OCI-LY1 (cell line): ENCODE measurements at regions not wholly inside any gene's neighbourhood (a gene's known extent, or its start where the extent isn't known, plus 50 kb on each side); places are given as distances from the start of the nearest gene placed in this dataset.

Experiments used
- H2AFZ ChIP-seq: fragments of 200-600 bp; sonication (generic), shearing (Covaris generic); 2 replicates; pipeline ENCODE4 v1.6.0; 2014; ENCODE audit warnings: antibody characterized with exemption, mild to moderate bottlenecking, low read length
- H3F3A ChIP-seq: fragments of 200-600 bp; sonication (generic), shearing (Covaris generic); 2 replicates; pipeline ENCODE4 v1.6.0; 2014; ENCODE audit warnings: mild to moderate bottlenecking, antibody characterized with exemption, low read length, moderate library complexity; ENCODE audit not compliant: insufficient read depth
- H3K27ac ChIP-seq: fragments of 200-600 bp; sonication (generic); 2 replicates; pipeline ENCODE4 v1.5.1; 2014; ENCODE audit warnings: low read length, mixed run types, mild to moderate bottlenecking, low read depth; ENCODE audit not compliant: poor library complexity, severe bottlenecking
- H3K27me3 ChIP-seq: fragments of 200-600 bp; sonication (generic); 2 replicates; pipeline ENCODE4 v1.6.0; 2014; ENCODE audit warnings: antibody characterized with exemption, mild to moderate bottlenecking, low read length, moderate library complexity; ENCODE audit not compliant: insufficient read depth
- H3K36me3 ChIP-seq: fragments of 200-600 bp; sonication (generic); 2 replicates; pipeline ENCODE4 v1.6.1; 2014; ENCODE audit warnings: mild to moderate bottlenecking, antibody characterized with exemption, low read length, moderate library complexity, mixed read lengths; ENCODE audit not compliant: insufficient read depth
- H3K4me1 ChIP-seq: fragments of 200-600 bp; sonication (generic); 2 replicates; pipeline ENCODE4 v1.5.1; 2014; ENCODE audit warnings: mild to moderate bottlenecking, low read length, moderate library complexity; ENCODE audit not compliant: insufficient read depth, severe bottlenecking
- H3K4me2 ChIP-seq: fragments of 200-600 bp; sonication (generic), shearing (Covaris generic); 2 replicates; pipeline ENCODE4 v1.6.1; 2014; ENCODE audit warnings: low read length
- H3K4me3 ChIP-seq: fragments of 200-600 bp; sonication (generic); 2 replicates; pipeline ENCODE4 v1.5.1; 2014; ENCODE audit warnings: low read length, low read depth, mild to moderate bottlenecking, mixed read lengths; ENCODE audit not compliant: poor library complexity, severe bottlenecking
- H3K79me2 ChIP-seq: fragments of 200-600 bp; shearing (Covaris generic); 2 replicates; pipeline ENCODE4 v1.6.1; 2016; ENCODE audit warnings: mixed run types, low read length, mixed read lengths; ENCODE audit not compliant: insufficient read depth
- H3K9ac ChIP-seq: fragments of 200-600 bp; sonication (generic), shearing (Covaris generic); 2 replicates; pipeline ENCODE4 v1.6.1; 2014; ENCODE audit warnings: mild to moderate bottlenecking, low read length, mixed read lengths
- H3K9me2 ChIP-seq: fragments of 200-600 bp; sonication (generic), shearing (Covaris generic); 2 replicates; pipeline ENCODE4 v1.6.1; 2014; ENCODE audit warnings: low read depth, mild to moderate bottlenecking, low read length, mixed read lengths
- H3K9me3 ChIP-seq: fragments of 200-600 bp; shearing (Covaris generic); 2 replicates; pipeline ENCODE4 v1.6.1; 2014; ENCODE audit warnings: low read length, mixed read lengths
- H4K20me1 ChIP-seq: fragments of 200-600 bp; sonication (generic), shearing (Covaris generic); 2 replicates; pipeline ENCODE4 v1.6.0; 2016; ENCODE audit warnings: mild to moderate bottlenecking, low read length; ENCODE audit not compliant: insufficient read depth
- EZH2 ChIP-seq: fragments of 200-600 bp; sonication (generic), shearing (Covaris generic); IDR thresholded peaks from 2 replicates; pipeline ENCODE4 v1.8.0; 2017; ENCODE audit warnings: borderline replicate concordance, mixed run types, mild to moderate bottlenecking, antibody characterized with exemption, low read length, moderate library complexity, mixed read lengths
- TF ChIP-seq, protein P1 (sequence below): fragments of 200-600 bp; sonication (generic), shearing (Covaris generic); IDR thresholded peaks from 2 replicates; pipeline ENCODE4 v1.5.1; 2017; ENCODE audit warnings: mild to moderate bottlenecking, antibody characterized with exemption, low read length, moderate library complexity, mixed read lengths

DNA sequence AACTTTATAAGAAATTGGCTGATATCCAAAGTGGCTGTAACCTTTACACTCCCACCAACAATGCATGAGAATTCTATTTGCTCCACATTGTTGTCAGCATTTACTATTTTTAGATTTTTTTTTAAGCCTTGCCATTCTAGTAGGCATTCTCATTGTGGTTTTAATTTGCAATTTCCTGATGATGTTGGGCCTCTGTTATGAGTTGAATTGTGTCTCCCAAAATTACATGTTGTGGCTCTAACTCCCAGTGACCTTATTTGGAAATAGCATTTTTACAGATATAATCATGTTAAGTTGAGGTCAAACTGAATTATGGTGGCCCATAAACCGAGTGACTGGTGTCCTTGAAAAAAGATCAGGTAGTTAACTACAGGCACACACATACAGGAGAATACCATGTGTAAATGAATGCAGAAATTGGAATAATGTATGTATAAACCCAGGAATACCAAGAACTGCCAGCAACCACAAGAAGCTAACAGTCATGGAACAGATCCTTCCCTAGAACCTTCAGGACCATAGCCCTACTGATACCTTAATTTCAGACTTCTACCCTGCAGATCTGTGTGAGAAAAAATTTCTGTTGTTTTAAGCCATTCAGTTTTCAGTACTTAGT is 348.8 kb upstream of the DAB1 start:
- Histone ChIP-seq H3K9me3 (no peaks in the 10 kb centered on the region), H3K9me2 (no peaks in the 10 kb centered on the region), H3K4me3 (no peak overlapping the region), H4K20me1 (no peaks in the 10 kb centered on the region), H3K4me1 (no peaks in the 10 kb centered on the region), H3K27me3 (no peaks in the 10 kb centered on the region), H2AFZ (no peak overlapping the region), H3K4me2 (no peak overlapping the region), H3K9ac (no peak overlapping the region), H3K27ac (no peak overlapping the region), H3K79me2 (no peaks in the 10 kb centered on the region), H3F3A (no peaks in the 10 kb centered on the region), H3K36me3 (no peaks in the 10 kb centered on the region)
- TF ChIP-seq, protein P1, sequence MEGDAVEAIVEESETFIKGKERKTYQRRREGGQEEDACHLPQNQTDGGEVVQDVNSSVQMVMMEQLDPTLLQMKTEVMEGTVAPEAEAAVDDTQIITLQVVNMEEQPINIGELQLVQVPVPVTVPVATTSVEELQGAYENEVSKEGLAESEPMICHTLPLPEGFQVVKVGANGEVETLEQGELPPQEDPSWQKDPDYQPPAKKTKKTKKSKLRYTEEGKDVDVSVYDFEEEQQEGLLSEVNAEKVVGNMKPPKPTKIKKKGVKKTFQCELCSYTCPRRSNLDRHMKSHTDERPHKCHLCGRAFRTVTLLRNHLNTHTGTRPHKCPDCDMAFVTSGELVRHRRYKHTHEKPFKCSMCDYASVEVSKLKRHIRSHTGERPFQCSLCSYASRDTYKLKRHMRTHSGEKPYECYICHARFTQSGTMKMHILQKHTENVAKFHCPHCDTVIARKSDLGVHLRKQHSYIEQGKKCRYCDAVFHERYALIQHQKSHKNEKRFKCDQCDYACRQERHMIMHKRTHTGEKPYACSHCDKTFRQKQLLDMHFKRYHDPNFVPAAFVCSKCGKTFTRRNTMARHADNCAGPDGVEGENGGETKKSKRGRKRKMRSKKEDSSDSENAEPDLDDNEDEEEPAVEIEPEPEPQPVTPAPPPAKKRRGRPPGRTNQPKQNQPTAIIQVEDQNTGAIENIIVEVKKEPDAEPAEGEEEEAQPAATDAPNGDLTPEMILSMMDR = no peak

DNA sequence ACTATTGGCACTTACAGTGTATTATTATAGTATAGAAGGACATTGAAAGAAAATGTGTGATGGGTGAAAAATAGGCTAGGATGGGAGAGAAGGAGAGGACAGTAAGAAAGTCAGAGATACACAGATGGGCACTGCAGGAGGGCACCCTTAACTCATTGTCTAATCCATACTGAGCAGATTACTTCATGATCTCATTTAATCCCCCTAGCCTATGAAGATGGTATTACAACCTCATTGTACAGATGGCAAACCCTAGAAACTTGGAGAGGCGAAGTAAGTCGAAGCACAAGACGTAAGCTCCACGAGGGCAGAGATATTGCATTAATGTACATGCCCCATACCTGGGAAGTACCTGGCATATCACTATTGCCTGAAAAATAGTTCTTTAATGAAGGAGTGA is 346.9 kb upstream of the DAB1 start:
- TF ChIP-seq, protein P1 = no peak; the same call in 1 of the 2 replicates
- TF ChIP-seq EZH2 = no peak
- no peaks in the 10 kb centered on the region for H3K36me3 ChIP-seq

DNA sequence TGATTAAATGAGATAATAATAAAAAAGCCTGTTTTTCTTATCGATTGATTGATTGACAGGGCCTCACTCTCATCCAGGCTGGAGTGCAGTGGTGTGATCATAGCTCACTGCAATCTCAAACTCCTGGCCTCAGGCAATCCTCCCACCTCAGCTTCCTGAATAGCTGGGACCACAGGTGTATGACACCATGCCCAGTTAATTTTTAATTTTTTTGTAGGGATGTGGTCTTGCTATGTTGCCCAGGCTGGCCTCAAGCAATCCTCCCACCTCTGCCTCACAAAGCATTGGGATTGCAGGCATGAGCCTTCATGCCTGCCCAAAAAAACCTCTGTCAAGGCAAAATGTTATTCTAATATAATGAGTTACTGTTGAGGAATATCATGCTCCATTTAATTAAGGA is 346.4 kb upstream of the DAB1 start:
- Histone ChIP-seq H3K27me3 (no peaks in the 10 kb centered on the region), H3K9ac (no peak overlapping the region), H3F3A (no peaks in the 10 kb centered on the region), H3K4me2 (no peak overlapping the region), H3K9me3 (no peaks in the 10 kb centered on the region), H3K36me3 (no peaks in the 10 kb centered on the region), H4K20me1 (no peaks in the 10 kb centered on the region), H3K9me2 (no peaks in the 10 kb centered on the region), H2AFZ (no peak overlapping the region), H3K4me1 (no peaks in the 10 kb centered on the region), H3K4me3 (no peak overlapping the region), H3K79me2 (no peaks in the 10 kb centered on the region), H3K27ac (no peak overlapping the region)
- TF ChIP-seq EZH2 = no peak
- TF ChIP-seq, protein P1 = no peak

More for the DNA sequence above, 346.9 kb upstream of the DAB1 start:
- H3K4me1 ChIP-seq = no peaks in the 10 kb centered on the region
- H3K79me2 ChIP-seq = no peaks in the 10 kb centered on the region
- no peaks in the 10 kb centered on the region for H3F3A ChIP-seq
- H3K4me3 ChIP-seq = no peak overlapping the region
- H3K9me2 ChIP-seq = no peaks in the 10 kb centered on the region
- H3K27ac ChIP-seq = no peak overlapping the region
- H3K4me2 ChIP-seq = no peak overlapping the region
- no peaks in the 10 kb centered on the region for H4K20me1 ChIP-seq
- no peak overlapping the region for H2AFZ ChIP-seq
- H3K9ac ChIP-seq = no peak overlapping the region
- no peaks in the 10 kb centered on the region for H3K9me3 ChIP-seq
- H3K27me3 ChIP-seq = no peaks in the 10 kb centered on the region
